Astrocyte of the hippocampus (primary cell): ENCODE measurements at regions not wholly inside any gene's neighbourhood (a gene's known extent, or its start where the extent isn't known, plus 50 kb on each side); places are given as distances from the start of the nearest gene placed in this dataset.

Experiments used
- DNase-seq: peaks from one replicate; pipeline ENCODE4 v3.0.0; 2011; ENCODE audit warnings: low read depth, low spot score

DNA sequence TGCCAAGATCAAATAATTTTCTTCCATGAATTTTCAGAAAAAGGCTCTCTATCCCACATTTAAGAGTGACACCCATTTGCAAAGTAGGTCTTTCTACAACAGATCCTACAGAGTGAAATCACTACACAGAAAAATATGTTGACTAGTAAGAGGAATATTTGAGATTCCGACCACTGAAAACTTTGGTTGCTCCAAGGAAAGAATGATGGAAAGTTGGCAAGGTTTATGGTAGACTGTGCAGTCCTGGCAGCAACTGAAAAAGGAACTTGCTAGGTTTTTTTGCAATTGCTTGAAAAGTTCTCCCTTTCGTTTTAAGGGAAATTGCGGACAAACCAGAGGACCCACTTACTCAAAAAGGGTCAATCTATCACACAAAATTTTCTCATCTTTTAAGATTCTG lies 83.1 kb upstream of the TSPAN8 start:
- peak; percentile 14 for DNase-seq

GRCh38 chr12:71239731-71240130 lies 81.9 kb upstream of the TSPAN8 start:
- DNase-seq: no peak

GRCh38 chr12:71237128-71237527 lies 79.3 kb upstream of the TSPAN8 start:
- no peak for DNase-seq

- DNase-seq: no peak
These were observed 78.4 kb upstream of the TSPAN8 start for GRCh38 chr12:71236133-71236660.

DNA sequence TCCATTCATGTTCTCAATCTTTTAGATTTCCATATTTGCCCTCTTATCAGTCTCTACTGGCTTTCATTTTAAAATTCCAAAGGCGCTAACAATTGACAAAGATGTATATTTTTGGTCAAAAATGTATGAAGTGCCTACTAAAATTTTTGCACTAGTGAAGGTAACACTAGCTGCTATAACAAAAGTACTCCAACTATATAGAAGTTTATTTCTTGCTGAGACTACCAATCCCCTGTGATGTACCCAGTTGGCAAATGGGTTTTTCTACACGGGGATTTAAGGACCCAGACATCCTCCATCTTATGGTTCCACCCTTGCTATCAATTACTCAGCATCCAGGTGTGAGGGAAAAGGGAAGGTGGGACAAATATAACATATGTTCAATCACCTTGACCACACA lies 75.3 kb upstream of the TSPAN8 start:
- no peak for DNase-seq

DNA sequence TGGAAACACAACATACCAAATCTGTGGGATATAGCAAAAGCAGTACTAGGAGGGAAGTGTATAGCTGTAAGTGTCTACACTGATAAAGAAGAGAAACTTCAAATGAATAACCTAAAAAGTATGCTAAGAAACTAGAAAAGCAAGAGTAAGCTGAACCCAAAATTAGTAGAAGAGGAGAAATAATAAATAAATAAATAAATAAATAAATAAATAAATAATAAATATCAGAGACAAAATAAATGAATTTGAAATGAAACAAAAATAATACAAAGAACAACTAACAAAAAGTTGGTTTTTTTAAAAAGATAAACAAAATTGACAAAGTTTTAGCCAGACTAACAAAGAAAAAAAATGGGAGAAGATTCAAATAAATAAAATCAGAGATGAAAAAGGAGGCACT lies 72.7 kb upstream of the TSPAN8 start:
- DNase-seq: no peak

GRCh38 chr12:71223139-71223538 lies 65.3 kb upstream of the TSPAN8 start:
- DNase-seq: no peak

DNA sequence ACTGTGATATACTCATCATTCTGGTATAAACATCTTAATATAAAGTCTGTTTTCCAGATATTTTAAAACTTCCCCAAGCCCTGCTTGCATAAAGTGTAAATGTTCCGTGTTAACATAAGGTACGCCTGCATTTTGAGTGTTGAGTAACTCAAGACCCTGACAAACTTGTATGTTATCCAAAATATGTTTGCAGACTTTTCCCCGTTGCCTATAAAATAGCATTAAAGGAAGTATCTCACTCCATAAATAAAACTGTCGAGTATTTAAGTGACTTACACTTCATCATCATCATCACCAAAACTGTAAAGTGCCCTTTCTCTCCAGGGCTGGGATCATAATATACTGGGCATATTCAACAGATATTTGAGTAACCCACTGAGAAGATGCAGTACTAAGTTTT lies 64.6 kb upstream of the TSPAN8 start:
- DNase-seq: no peak

- DNase-seq: no peak
These were observed 62.5 kb upstream of the TSPAN8 start for GRCh38 chr12:71220260-71220659.

DNA sequence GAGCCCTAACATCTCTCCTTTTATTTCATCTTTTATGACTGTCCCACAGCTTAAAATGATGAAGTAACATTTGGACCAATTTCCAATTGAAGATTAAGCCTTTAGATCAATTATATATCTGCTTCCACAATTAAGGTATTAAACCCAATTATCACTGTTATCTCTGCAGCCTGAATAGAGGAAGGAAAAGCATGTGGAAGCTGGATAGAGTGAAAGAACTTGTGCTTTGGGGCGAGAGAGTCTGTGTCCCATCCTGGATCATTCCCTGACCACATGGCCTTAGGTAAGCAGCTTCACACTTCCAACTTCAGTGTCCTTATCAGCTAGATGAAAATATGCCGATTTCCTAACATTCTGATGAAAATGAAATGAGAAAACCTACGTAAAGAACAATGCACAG lies 61.4 kb upstream of the TSPAN8 start:
- no peak for DNase-seq

GRCh38 chr12:71218616-71219015 lies 60.8 kb upstream of the TSPAN8 start:
- DNase-seq: no peak

GRCh38 chr12:71216725-71217579 lies 59.2 kb upstream of the TSPAN8 start:
- DNase-seq: peak; percentile 27

GRCh38 chr12:71214511-71215285 lies 56.9 kb upstream of the TSPAN8 start:
- DNase-seq: peak; percentile 42

DNA sequence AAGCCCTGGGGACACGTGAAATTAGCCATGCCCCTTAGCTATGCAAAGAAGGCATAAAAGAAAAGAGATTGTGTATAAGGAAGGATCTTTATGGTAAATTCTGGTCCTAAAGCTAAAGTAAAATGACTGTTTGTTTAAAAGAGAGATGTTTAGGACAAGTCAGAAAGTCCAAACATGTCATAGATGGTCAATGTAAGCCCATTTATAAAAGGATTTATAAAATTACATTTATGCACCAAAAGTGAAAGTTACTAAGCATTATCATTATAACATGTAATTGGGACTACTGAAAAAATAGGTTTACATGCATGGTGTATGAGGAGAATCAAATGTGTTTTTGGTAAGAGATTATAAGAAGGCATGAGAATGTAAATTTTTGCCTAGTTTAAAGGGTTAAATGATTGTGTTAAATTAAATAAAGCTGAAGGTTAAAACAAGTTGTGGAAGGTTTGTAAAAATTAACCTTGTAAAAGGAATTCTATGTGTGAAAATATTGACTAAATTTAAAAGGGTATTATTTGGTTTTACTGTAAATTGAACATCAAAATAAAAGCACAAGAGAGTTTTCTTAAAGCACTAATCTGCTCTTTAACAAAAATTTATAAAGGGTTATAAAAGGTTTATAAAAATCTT lies 50.4 kb upstream of the TSPAN8 start:
- DNase-seq: no peak
